HG02938 (cell line): ENCODE measurements at regions not wholly inside any gene's neighbourhood (a gene's known extent, or its start where the extent isn't known, plus 50 kb on each side); places are given as distances from the start of the nearest gene placed in this dataset.

ENCODE experiments used
- ATAC-seq: cut with Tn5 transposase; IDR thresholded peaks from one replicate; pipeline ENCODE4 v1.9.1; 2021; ENCODE audit warnings: mild to moderate bottlenecking, moderate library complexity; ENCODE audit not compliant: unreplicated experiment

DNA sequence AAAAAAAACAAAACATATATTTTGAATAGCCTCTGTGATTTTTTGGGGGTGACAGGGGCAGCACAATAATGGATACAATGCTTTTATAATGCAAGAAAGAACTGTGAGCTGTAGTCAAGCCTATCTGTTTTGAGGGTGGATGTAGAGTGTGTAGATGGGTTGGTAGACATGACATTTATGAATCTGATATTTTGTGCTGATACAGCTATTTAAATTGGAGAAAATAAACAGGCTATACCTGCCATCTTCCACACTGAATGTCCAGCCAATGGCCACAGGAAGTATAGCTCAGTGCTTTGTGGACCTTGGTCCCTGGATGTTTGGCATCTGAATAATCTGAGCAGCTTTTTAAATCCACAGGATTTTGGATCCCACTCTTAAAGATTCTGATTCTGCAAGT, 175.0 kb downstream of the NEDD1 start:
- no peak for ATAC-seq

DNA sequence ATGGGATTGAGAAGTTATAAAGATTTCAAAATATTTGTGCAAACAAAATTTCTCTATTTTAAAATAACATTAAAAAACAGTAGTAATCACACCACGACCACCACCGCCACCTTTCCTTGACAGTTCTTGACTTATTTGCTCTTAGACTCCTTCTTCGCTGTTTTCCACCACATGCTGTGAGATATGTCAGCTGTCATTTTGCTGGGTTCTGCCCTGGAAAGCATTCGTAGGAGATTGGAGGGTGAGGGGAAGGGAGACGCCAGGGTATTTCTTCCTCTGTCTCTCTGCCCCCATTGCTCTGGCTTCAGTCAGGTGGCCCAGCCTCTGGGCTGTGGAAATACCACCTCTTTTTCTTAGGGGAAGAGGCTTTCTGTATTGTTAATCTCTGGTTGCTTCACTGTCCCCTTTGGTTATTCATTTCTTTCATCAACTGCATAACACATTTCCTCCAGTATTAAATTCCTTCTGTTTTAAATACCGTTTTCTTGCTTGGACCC, 186.2 kb downstream of the NEDD1 start:
- no peak for ATAC-seq

DNA sequence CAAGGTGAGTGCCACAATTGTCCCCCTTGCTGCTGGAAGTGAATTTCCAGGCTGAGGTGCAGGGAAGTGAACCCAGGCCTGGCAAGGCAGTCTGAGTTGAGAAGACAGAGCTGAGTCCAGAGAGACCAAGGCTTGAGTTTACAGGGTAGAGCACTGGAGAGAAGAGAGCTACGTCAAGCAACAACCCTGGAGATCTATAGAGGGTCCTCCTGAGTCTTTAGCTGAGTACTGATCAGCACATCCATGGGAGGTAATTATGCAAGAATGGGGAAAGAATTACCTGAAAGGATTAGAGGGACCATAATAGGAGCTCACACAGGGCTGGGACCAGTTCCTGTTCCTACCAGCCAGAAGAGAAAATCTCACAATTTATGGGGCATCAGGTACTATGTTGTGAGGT, 190.7 kb downstream of the NEDD1 start:
- ATAC-seq, result no peak

DNA sequence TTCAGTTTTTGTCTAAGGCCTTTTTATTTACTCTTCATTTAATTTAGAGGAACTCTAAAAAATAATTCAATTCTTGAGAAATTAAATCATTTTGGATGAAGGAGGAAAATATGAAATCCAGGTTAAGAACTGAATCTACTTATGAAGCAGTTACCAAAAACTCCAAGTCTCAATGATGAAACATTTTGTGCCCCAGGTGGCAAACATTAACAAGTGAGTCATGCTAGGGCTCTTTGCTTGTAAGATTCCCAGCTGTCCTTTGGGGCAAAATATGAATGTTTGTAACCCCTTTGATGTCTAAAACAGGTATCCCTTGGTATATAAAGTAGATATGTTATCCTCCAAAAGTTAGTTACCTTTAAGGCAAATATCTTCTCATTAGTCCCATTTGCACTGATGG, 202.4 kb downstream of the NEDD1 start:
- no peak for ATAC-seq

DNA sequence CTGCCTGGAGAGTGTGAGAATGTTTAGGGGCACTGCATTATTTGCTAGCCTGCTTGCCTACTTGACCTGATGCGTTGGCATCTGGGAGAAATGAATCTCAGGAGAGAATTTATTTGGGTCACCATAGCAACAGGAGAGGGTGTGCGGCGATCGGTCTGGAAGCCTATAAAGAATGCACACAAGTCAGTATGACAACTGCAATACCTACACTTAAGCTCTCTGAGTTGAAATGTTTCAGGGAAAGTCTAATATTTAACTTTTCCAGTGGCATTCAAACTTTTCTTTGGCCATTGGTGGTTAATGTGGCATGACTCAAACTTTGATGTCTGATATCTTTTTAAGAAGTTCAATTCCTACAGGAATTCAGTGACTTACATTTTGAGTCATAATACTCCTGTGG, 205.1 kb downstream of the NEDD1 start:
- no peak for ATAC-seq

DNA sequence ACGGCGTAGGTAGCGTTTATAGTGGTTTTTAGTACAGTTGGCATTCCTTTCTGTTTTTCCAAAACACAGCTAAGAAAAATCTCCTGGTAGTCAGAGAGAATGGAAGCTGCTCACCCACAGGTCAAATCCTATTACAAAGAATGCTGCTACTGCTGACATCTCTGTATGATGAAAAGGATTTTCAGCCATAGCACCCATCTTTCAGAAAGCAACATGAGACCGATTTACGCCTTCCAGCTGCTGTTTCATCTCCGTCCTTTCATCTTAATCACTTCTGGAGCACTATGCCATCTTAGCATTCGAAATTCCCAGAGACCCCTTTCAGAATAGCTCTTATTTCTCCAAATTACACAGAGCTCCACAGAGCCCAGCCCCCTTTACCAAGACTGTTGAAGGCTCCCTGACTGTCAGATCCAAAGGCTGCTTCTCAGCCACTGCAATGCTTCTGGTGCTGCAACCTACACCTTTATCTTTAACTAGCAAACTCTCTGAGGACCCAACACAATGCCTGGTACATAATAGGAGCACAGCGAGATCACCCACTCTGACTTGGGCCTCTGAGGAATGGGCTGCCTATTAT, 211.8 kb downstream of the NEDD1 start:
- no peak for ATAC-seq

DNA sequence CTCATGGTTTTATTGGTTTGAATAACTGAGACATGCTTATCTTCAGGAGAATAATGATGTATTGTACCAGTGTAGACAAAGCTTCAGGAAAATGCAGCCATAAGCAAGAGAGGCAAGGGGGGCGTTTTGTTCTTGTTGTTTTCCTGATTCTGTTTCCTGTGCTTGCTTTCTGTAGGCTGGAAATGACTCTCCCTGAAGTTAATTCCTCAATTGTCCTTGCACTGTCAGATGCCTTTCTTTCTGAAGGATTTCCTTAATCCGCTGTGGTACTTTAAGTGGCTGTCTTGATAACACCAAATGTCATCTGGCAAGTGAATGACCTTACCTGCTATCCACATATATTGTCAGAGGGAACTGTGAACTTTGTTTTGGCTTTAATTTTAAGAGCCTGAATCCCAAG, 220.0 kb downstream of the NEDD1 start:
- no peak for ATAC-seq

DNA sequence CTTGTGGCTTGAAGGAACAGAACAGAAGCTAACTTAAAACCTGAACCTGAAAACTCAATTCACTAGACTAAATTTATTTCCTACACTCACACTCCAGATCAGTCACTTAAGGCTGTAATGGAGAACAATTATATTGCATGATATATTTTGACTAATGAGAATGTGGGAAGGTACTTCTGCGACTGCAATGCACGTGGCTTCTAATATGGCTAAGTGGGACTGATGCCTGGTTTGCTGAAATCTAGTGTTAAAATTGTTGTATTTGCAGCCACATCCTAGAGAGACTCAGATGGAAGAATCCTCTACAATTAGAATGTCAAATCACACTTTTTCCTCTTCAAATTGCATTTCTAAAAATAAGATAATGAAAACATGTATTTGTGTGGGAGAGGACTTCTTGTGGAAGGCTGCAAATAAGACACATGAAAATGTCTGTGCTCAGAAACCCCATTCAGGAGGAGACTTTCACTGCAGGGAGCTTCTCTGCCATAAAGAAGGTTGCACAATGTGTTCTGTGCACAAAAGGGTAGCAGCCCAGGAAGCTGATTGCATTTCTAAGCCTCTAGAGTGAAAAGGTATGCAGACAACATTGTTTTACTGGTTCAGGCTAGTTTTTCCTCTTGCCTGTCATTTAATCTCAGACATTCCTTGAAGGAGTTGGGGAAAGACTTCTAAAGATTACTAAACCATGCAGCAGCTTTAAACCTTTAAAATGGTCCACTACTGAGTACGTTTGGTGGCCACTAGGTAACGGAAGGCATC, 224.3 kb downstream of the NEDD1 start:
- no peak for ATAC-seq

DNA sequence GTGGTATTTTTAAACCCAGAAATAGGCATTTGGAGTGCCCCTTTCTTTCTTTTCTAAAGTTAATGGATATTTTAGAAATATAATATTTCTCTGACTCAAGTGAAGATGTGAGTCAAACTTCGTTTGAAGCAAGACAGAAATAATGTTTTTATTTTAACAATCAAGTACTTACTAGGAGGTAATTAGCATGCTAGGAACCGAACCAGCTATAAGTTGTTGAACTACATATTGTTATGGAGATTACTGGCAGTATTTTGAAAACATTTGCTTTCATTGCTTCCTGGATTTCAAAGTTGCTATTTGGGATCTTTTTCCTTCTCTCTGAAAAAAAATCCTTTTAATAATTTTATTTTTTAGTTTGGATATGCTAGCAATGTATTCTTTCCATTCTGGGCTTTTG, 225.2 kb downstream of the NEDD1 start:
- no peak for ATAC-seq

DNA sequence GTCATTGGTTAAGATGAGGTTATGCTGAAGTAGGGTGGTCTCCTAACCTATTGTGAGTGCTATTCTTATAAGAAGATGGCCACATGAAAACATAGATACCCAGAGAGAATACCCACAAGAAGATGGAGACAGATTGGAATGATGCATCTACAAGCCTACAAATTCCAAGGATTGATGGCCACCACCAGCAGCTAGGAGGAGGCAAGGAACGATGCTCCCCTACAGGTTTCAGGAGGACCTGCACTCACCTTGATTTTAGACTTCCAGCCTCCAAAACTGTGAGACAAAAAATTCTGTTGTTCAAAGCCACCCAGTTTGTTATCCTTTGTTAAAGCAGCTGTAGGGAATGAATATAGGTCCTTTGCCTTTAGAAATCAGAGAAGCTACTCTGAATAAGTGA, 227.4 kb downstream of the NEDD1 start:
- ATAC-seq, result no peak

DNA sequence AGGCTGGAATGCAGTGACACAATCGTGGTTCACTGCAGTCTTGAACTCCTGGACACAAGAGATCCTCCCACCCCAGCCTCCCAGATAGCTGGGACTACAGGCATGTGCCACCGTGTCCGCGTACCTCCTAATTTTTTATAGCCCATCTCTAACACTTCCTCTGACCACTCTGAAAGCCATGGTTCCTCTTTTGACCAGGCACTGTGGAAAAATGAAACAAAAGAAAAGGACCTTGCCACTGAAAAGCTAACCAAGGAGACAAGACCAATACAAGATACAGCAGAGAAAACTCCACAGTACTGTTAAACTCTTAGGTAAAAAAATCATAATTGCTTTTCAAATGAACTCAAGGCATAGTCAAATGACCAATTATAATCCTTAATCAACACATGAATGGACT, 233.3 kb downstream of the NEDD1 start:
- no peak for ATAC-seq

DNA sequence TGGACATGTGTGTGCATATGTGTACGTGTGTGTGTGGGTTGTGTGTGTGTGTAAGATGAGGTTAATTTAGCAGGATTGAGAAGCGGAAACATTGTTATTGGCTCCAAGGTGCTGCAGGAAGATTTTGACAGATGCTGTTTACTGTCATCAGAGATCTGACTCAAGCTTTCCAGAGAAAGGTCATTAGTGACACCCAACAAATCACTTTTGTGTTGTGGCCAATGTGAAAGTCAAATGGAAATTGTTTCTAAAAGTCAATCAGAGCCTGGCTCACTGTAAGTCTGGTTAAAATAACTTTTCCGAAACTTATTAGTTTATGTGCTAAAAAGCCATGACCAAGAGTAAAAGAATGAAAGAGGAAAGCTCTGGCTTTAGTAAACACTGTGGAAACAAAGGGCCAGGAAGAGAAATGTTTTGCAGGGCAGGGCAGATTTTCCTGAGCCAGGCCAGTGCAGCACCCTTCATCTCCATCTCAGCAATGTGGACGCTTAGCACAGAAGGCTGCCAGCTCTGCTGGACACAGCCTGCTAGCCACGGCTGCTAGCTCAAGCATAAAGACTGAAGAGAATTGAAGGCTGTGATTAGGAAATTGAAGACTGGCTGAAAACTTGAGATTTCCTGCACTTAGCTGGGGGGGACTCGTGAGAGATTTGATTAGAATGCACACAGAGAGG, 235.8 kb downstream of the NEDD1 start:
- ATAC-seq, result no peak

DNA sequence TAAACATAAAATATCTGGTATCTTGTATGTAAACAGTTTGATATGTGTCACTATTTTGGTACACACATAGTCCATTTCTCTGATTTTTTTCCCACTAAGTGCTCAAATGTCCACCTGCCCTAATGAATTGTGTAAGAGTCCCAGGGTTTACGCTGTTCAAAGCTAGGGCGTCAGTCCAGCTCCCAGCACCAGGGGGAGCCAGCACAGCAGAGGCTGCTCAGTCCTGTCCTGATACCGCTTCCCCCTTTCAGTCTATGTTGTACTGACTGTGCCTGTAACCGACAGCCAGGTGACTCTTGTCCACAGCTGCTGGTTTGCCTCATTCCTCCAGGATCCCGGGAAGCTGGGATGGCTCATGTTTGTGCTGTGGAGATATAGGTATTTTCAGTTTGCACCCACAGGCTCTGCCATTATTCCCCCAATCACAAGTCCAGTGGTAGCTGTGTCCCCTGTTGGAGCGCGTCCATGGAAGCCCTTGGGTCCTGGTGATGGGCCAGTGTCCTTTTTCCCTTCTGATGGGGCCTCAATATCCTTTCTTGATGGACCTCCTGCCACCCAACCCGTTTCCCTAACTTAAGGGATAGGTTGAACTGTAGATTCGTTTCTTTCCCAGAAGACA, 242.0 kb downstream of the NEDD1 start:
- ATAC-seq, result peak; percentile 98

DNA sequence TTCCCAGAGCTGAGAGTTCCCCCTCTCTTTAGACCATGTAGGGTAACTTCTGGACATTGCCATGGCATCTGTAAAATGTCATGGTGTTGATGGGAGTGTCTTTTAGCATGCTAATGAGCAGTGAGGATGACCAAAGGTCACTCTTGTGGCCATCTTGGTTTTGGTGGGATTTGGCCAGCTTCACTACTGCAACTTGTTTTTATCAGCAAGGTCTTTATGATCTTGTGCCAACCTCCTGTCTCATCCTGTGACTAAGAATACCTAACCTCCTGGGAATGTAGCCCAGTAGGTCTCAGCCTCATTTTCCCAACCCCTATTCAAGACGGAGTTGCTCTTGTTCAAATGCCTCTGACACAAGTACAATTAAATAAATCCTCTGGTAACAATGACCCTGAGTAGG, 244.4 kb downstream of the NEDD1 start:
- no peak for ATAC-seq

DNA sequence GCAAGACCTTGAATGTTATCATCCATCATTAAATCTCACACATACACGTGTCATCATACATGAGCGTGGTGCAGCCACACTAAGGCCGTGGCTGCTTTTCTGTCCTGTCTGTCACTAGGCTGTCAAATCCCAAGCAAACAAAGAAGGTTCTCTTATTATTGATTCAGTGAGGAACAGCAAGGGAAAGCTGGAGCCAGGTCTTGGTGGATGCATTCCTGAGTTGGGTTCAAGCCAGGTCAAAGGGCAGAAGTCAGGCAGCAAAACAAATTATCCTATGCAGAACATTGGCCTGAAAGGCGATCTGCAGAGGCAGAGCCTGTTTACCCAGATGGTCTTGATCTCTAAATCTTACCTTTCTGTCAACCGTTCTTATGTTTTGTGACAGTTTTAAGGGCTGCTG, 252.3 kb downstream of the NEDD1 start:
- no peak for ATAC-seq

DNA sequence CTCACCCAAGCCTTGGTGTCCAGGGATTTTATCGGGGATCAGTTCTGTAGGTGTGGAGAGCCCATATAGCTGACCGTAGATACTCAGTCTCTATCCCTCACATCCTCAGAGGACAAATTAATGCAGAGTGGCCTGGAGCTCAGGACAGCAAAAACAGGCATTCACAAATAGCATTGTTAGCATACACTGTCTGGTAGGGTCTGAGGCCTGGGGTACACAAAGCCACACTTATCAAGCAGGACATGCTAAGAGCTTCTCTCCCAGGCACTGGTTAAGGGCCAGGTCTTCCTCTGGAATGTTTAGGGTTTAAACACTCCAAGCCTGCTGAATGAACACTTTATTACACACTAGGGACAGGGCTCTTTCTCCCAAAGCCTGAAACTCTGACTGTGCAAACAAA, 253.2 kb downstream of the NEDD1 start:
- no peak for ATAC-seq

DNA sequence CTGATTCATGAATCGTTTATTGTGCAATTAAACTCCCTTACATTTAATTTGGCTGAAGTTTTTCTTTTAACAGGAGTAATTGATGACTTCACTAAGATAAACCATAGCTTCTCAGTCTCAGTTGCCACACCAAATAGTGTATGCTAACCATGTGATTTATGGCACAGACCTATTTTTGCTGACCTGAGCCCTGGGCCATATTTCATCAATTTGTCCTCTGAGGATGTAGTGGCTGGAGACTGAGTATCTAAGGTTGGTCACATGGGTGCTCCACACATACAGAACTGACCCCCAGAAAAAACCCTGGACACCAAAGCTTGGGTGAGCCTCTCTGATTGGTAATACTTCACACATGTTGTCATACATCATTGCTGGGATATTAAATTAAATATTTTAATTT, 255.1 kb downstream of the NEDD1 start:
- no peak for ATAC-seq

DNA sequence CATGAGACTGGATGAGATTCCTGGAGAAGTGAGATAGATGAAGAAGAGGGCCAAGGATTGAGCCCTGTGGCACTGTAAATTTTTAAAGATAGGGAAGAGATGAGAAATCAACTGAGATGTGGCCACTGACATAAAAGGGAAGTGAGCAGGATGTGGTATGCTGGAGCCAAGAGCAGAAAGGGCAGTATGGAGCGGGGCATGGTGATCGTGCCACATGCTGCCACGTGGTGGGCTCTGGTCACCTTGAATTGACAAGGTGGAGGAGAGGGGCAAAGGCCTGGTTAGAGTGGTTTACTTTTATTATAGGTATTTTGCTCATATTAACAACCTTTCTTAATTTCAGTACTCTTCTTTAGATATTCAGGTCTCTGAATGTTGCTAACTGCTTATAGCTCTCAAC, 257.9 kb downstream of the NEDD1 start:
- no peak for ATAC-seq

DNA sequence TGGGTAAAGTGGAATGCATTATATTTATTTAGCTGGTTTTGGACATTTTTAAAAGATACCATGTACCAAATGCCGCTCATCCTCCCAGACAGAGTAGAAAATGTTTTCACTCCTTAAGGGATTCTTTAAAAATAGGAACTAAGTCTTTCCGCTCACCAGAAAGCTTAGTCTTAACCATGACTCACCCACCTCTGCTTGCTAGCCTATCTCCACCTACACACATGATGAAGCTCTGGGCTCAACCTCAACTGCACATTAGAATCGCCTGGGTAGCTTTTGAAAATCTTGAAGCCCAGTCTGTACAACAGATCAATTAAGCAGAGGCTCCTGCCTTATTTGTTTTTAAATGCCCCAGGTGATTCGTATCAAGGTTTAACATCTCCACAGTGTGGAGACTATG, 260.5 kb downstream of the NEDD1 start:
- no peak for ATAC-seq

DNA sequence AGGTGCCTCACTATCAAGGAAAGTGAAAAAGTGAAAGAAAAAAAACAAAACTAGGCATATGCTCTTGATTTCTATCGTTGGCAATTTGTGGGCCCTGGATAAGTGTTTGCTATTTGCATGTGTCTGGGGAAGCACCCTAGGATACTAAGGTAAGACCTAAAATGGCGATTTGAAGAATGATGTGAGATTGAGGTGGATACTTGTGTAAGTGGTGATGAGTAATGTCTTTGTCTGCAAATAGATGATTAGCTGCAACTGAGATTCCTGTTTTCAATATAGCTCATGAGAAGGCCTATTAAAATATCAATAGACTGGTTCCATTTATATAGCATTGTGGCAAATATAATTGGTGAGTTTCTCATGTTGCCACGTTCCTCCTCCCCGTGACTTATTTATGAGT, 261.7 kb downstream of the NEDD1 start:
- no peak for ATAC-seq

DNA sequence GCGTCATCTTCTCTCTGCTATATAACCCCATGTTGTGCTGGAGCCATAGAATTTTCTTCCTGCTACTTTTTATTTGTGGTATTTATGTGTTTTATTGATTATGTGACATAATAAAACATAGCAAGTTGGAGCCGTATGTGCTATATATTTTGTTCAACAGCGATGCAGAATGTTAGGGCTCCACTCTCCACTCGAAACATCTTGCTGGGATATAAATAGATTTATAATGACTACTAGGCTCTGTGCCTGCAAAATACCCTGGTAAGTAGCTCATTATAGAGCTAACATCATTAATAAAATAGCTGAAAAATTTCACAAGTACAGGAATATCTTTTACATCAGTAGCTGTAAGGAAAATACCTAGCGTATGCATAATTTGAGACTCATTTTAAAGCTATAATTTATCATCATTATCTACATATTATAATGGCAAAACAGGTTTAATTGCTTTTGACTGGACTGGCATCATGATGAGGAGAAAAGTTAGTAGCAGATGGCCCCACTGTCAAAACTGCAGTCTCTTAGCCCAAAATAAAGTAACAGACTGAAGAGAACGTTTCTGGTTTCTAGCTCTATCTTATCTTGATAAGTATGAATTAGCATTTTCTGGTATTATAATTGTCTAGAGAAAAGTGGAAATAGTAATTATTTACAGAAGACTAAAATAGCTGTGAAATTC, 263.0 kb downstream of the NEDD1 start:
- ATAC-seq, result no peak
